ENCODE measurements at regions not wholly inside any gene's neighbourhood (a gene's known extent, or its start where the extent isn't known, plus 50 kb on each side); places are given as distances from the start of the nearest gene placed in this dataset.

DNA sequence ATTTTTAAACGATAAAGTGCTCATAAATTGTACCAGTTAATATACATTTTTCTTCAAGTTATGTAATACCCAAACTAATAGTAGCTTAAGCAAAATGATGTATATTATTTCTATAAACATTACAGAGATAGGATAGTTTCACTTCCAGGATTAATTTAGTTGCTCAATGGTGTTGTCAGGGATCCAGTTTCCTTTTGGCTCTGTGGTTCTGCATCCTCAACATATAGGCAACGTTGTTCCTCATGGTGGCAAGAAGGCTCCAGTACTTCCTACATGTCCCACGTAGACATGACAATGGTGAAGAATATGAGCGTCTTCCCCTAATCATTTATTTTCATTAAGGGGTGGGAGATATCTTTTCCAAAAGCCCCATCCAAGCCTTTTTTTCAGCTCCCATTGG is 60.7 kb upstream of the DCD start:
- TF ChIP-seq CEBPB (IDR thresholded peaks at IDR 0.05; ENCODE audit: low read depth, low read length) (no peak), MAFK (IDR thresholded peaks at IDR 0.05; ENCODE audit: low read depth, low read length) (no peak), RFX5 (IDR thresholded peaks at IDR 0.05; ENCODE audit: low read depth, low read length) (no peak), POLR2A (IDR thresholded peaks at IDR 0.05; ENCODE audit: low read depth, low read length) (no peak), FOS (IDR thresholded peaks at IDR 0.05; ENCODE audit: low read depth, low read length) (no peak), RCOR1 (IDR thresholded peaks at IDR 0.05; ENCODE audit: insufficient replicate concordance, low read length) (no peak), RAD21 (IDR thresholded peaks at IDR 0.05; ENCODE audit: low read length) (no peak), SMC3 (IDR thresholded peaks at IDR 0.05; ENCODE audit: low read depth, low read length) (no peak)
- TF ChIP-seq, protein P1, sequence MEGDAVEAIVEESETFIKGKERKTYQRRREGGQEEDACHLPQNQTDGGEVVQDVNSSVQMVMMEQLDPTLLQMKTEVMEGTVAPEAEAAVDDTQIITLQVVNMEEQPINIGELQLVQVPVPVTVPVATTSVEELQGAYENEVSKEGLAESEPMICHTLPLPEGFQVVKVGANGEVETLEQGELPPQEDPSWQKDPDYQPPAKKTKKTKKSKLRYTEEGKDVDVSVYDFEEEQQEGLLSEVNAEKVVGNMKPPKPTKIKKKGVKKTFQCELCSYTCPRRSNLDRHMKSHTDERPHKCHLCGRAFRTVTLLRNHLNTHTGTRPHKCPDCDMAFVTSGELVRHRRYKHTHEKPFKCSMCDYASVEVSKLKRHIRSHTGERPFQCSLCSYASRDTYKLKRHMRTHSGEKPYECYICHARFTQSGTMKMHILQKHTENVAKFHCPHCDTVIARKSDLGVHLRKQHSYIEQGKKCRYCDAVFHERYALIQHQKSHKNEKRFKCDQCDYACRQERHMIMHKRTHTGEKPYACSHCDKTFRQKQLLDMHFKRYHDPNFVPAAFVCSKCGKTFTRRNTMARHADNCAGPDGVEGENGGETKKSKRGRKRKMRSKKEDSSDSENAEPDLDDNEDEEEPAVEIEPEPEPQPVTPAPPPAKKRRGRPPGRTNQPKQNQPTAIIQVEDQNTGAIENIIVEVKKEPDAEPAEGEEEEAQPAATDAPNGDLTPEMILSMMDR (conservative IDR thresholded peaks at IDR 0.05; ENCODE audit: low read depth, low read length): no peak
- TF ChIP-seq, protein P2, sequence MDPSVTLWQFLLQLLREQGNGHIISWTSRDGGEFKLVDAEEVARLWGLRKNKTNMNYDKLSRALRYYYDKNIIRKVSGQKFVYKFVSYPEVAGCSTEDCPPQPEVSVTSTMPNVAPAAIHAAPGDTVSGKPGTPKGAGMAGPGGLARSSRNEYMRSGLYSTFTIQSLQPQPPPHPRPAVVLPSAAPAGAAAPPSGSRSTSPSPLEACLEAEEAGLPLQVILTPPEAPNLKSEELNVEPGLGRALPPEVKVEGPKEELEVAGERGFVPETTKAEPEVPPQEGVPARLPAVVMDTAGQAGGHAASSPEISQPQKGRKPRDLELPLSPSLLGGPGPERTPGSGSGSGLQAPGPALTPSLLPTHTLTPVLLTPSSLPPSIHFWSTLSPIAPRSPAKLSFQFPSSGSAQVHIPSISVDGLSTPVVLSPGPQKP (IDR thresholded peaks at IDR 0.05; ENCODE audit: borderline replicate concordance, low read depth, low read length): no peak
- TF ChIP-seq, protein P3, sequence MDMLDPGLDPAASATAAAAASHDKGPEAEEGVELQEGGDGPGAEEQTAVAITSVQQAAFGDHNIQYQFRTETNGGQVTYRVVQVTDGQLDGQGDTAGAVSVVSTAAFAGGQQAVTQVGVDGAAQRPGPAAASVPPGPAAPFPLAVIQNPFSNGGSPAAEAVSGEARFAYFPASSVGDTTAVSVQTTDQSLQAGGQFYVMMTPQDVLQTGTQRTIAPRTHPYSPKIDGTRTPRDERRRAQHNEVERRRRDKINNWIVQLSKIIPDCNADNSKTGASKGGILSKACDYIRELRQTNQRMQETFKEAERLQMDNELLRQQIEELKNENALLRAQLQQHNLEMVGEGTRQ (IDR thresholded peaks at IDR 0.05; ENCODE audit: low read depth, low read length): no peak

All from IMR-90 (cell line).